ENCODE measurements at regions not wholly inside any gene's neighbourhood (a gene's known extent, or its start where the extent isn't known, plus 50 kb on each side); places are given as distances from the start of the nearest gene placed in this dataset.

- WGBS, 4 donors, result 34 to 43% (median 38%) methylated on average over 9 to 13 of the region's 13 CpGs
- DNase-seq (no peak), ATAC-seq (no peak)
- Histone ChIP-seq H3K27me3 (peaks cover 0 to 41% (median 8%) of the 10 kb centered on the region in 9 donors), H3K4me3 (no peak overlapping the region), H3K36me3 (no peaks in the 10 kb centered on the region), H3K27ac (no peak overlapping the region), H3K9me3 (no peaks in the 10 kb centered on the region), H3K4me1 (no peaks in the 10 kb centered on the region)
- intact Hi-C loops (cut with DNase I), result no loop called here
- TF ChIP-seq CTCF (IDR thresholded peaks at IDR 0.05) (no peak), POLR2A (IDR thresholded peaks at IDR 0.05) (no peak)
Measured at GRCh38 chr22:48357196-48357595, 1470.5 kb downstream of the BRD1 start.

GRCh38 chr22:48356731-48357130, 1470.9 kb downstream of the BRD1 start:
- Histone ChIP-seq H3K27ac (no peak overlapping the region), H3K9me3 (no peaks in the 10 kb centered on the region), H3K4me3 (no peak overlapping the region), H3K27me3 (peaks cover 0 to 42% (median 8%) of the 10 kb centered on the region in 9 donors), H3K4me1 (no peaks in the 10 kb centered on the region), H3K36me3 (no peaks in the 10 kb centered on the region)
- intact Hi-C loops (cut with DNase I), result no loop called here
- TF ChIP-seq POLR2A (IDR thresholded peaks at IDR 0.05), result no peak
- no peak for TF ChIP-seq CTCF (IDR thresholded peaks at IDR 0.05)
- no peak for ATAC-seq
- 73 to 80% (median 77%) methylated on average over 5 of the region's 5 CpGs for WGBS, 4 donors
- DNase-seq, result no peak

- 68 to 76% (median 71%) methylated on average over 5 of the region's 5 CpGs for WGBS, 4 donors
- Histone ChIP-seq H3K27ac (no peak overlapping the region), H3K4me1 (no peaks in the 10 kb centered on the region), H3K27me3 (peaks cover 0 to 58% (median 8%) of the 10 kb centered on the region in 9 donors), H3K4me3 (no peak overlapping the region), H3K36me3 (no peaks in the 10 kb centered on the region), H3K9me3 (no peaks in the 10 kb centered on the region)
- intact Hi-C loops (cut with DNase I), result no loop called here
- no peak for DNase-seq
- no peak for TF ChIP-seq CTCF (IDR thresholded peaks at IDR 0.05)
- no peak for TF ChIP-seq POLR2A (IDR thresholded peaks at IDR 0.05)
- no peak for ATAC-seq
Measured at GRCh38 chr22:48354096-48354495, 1473.6 kb downstream of the BRD1 start.

GRCh38 chr22:48353116-48353947, 1474.3 kb downstream of the BRD1 start:
- intact Hi-C loops (cut with DNase I), result no loop called here
- 69 to 75% (median 72%) methylated on average over 13 to 14 of the region's 14 CpGs for WGBS, 4 donors
- Histone ChIP-seq H3K4me3 (no peak overlapping the region), H3K27ac (no peak overlapping the region), H3K4me1 (no peaks in the 10 kb centered on the region), H3K9me3 (no peaks in the 10 kb centered on the region), H3K27me3 (peaks cover 0 to 52% (median 8%) of the 10 kb centered on the region in 9 donors), H3K36me3 (no peaks in the 10 kb centered on the region)
- DNase-seq, result no peak
- ATAC-seq, result no peak
- TF ChIP-seq CTCF (IDR thresholded peaks at IDR 0.05) (no peak), POLR2A (IDR thresholded peaks at IDR 0.05) (no peak)

All from heart left ventricle (tissue), 16 donors.